ENCODE measurements at regions not wholly inside any gene's neighbourhood (a gene's known extent, or its start where the extent isn't known, plus 50 kb on each side); places are given as distances from the start of the nearest gene placed in this dataset.
A peak's percentile ranks its signal among the peaks of the same experiment; 100 is the strongest.

GRCh38 chr12:115336506-115336905 is 652.5 kb upstream of the TBX3 start:
- no peaks in the 10 kb centered on the region for H3K36me3 ChIP-seq
- no peak overlapping the region for H3K4me2 ChIP-seq

GRCh38 chr12:115335594-115335993 is 651.6 kb upstream of the TBX3 start:
- Histone ChIP-seq H3K9me3 (replicated peaks in 1 of 11) (peaks cover 0 to 2% (median 0%) of the 10 kb centered on the region in 11 experiments; a peak in 1 of 22 replicates), H4K20me1 (no peaks in the 10 kb centered on the region), H3K27ac (no peak overlapping the region), H3K27me3 (no peaks in the 10 kb centered on the region), H3K4me2 (no peak overlapping the region), H3K4me3 (no peak overlapping the region), H3K9ac (no peak overlapping the region), H3K36me3 (no peaks in the 10 kb centered on the region), H3K4me1 (peaks cover 0 to 19% (median 0%) of the 10 kb centered on the region in 10 experiments; a peak in 3 of 20 replicates)
- TF ChIP-seq Cebpa-rat (IDR thresholded peaks at IDR 0.05), result no peak

More at GRCh38 chr12:115336506-115336905, 652.5 kb upstream of the TBX3 start:
- TF ChIP-seq Cebpa-rat (IDR thresholded peaks at IDR 0.05), result no peak
- no peak overlapping the region for H3K9ac ChIP-seq
- H3K27me3 ChIP-seq, result no peaks in the 10 kb centered on the region
- H3K4me1 ChIP-seq, result peaks cover 0 to 29% (median 0%) of the 10 kb centered on the region in 10 experiments; a peak in 4 of 20 replicates
- H3K27ac ChIP-seq, result no peak overlapping the region
- H4K20me1 ChIP-seq, result no peaks in the 10 kb centered on the region
- no peak overlapping the region for H3K4me3 ChIP-seq
- peaks cover 0 to 6% (median 0%) of the 10 kb centered on the region in 11 experiments; a peak in 5 of 22 replicates for H3K9me3 ChIP-seq (replicated peaks in 1 of 11)

GRCh38 chr12:115335048-115335447 is 651.1 kb upstream of the TBX3 start:
- no peak for TF ChIP-seq Cebpa-rat (IDR thresholded peaks at IDR 0.05)
- no peak overlapping the region for H3K9ac ChIP-seq
- H3K27ac ChIP-seq, result no peak overlapping the region
- no peaks in the 10 kb centered on the region for H3K27me3 ChIP-seq
- H4K20me1 ChIP-seq, result no peaks in the 10 kb centered on the region
- no peaks in the 10 kb centered on the region for H3K9me3 ChIP-seq (replicated peaks in 1 of 11)
- H3K4me1 ChIP-seq, result peaks cover 0 to 17% (median 0%) of the 10 kb centered on the region in 10 experiments; a peak in 1 of 20 replicates
- H3K4me2 ChIP-seq, result no peak overlapping the region
- H3K4me3 ChIP-seq, result no peak overlapping the region
- no peaks in the 10 kb centered on the region for H3K36me3 ChIP-seq

GRCh38 chr12:115332945-115333344 is 649.0 kb upstream of the TBX3 start:
- Histone ChIP-seq H3K9me3 (replicated peaks in 1 of 11) (0 out of 22 replicates have a peak, but pooled peaks cover 0 to under 1% (median 0%) of the 10 kb centered on the region in 11 experiments), H3K36me3 (no peaks in the 10 kb centered on the region), H3K4me3 (no peak overlapping the region), H3K9ac (no peak overlapping the region), H3K4me1 (peaks cover 0 to 11% (median 0%) of the 10 kb centered on the region in 10 experiments; a peak in 1 of 20 replicates), H3K4me2 (no peak overlapping the region), H3K27me3 (no peaks in the 10 kb centered on the region), H4K20me1 (no peaks in the 10 kb centered on the region), H3K27ac (no peak overlapping the region)
- TF ChIP-seq Cebpa-rat (IDR thresholded peaks at IDR 0.05), result no peak

- peaks cover 0 to 6% (median 0%) of the 10 kb centered on the region in 11 experiments; a peak in 1 of 22 replicates for H3K9me3 ChIP-seq (replicated peaks in 1 of 11)
- H3K27ac ChIP-seq, result no peak overlapping the region
- no peak overlapping the region for H3K9ac ChIP-seq
Observed at GRCh38 chr12:115325858-115326257, 641.9 kb upstream of the TBX3 start.

GRCh38 chr12:115324949-115325593 is 641.1 kb upstream of the TBX3 start:
- no peak for TF ChIP-seq Cebpa-rat (IDR thresholded peaks at IDR 0.05)
- Histone ChIP-seq H3K27ac (no peak overlapping the region), H3K4me3 (no peak overlapping the region), H3K4me2 (no peak overlapping the region), H3K36me3 (no peaks in the 10 kb centered on the region), H3K9ac (no peak overlapping the region), H3K27me3 (0 out of 22 replicates have a peak, but pooled peaks cover 0 to 6% (median 0%) of the 10 kb centered on the region in 11 experiments), H3K9me3 (replicated peaks in 1 of 11) (peaks cover 0 to 6% (median 0%) of the 10 kb centered on the region in 11 experiments; a peak in 1 of 22 replicates), H4K20me1 (no peaks in the 10 kb centered on the region), H3K4me1 (peaks cover 6 to 18% (median 11%) of the 10 kb centered on the region in 10 experiments; a peak in 18 of 20 replicates)

More at GRCh38 chr12:115325858-115326257, 641.9 kb upstream of the TBX3 start:
- H3K4me2 ChIP-seq, result no peak overlapping the region
- H4K20me1 ChIP-seq, result no peaks in the 10 kb centered on the region
- H3K4me1 ChIP-seq, result peaks cover 6 to 18% (median 11%) of the 10 kb centered on the region in 10 experiments; a peak in 18 of 20 replicates
- H3K4me3 ChIP-seq, result no peak overlapping the region
- no peak for TF ChIP-seq Cebpa-rat (IDR thresholded peaks at IDR 0.05)
- no peaks in the 10 kb centered on the region for H3K27me3 ChIP-seq
- H3K36me3 ChIP-seq, result no peaks in the 10 kb centered on the region

- Histone ChIP-seq H3K9ac (no peak overlapping the region), H3K27ac (no peak overlapping the region), H3K4me2 (0 out of 22 replicates have a peak overlapping the region, but pooled peaks of 1 of the 11 experiments have one; percentile 11), H3K27me3 (0 out of 22 replicates have a peak, but pooled peaks cover 0 to 8% (median 0%) of the 10 kb centered on the region in 11 experiments), H3K36me3 (no peaks in the 10 kb centered on the region), H3K9me3 (replicated peaks in 1 of 11) (peaks cover 0 to 6% (median 0%) of the 10 kb centered on the region in 11 experiments; a peak in 1 of 22 replicates), H4K20me1 (no peaks in the 10 kb centered on the region), H3K4me3 (no peak overlapping the region), H3K4me1 (peaks cover 6 to 18% (median 11%) of the 10 kb centered on the region in 10 experiments; a peak in 18 of 20 replicates)
- no peak for TF ChIP-seq Cebpa-rat (IDR thresholded peaks at IDR 0.05)
Observed at GRCh38 chr12:115323223-115323905, 639.4 kb upstream of the TBX3 start.

- Histone ChIP-seq H3K36me3 (no peaks in the 10 kb centered on the region), H3K4me1 (peaks cover 6 to 18% (median 11%) of the 10 kb centered on the region in 10 experiments; a peak in 18 of 20 replicates), H3K27ac (peak overlapping the region in 1 of 11 experiments; percentile 53; a peak in 2 of 22 replicates), H3K27me3 (0 out of 22 replicates have a peak, but pooled peaks cover 0 to 8% (median 0%) of the 10 kb centered on the region in 11 experiments), H3K4me2 (peak overlapping the region in 7 of 11 experiments; percentile 12 to 61 (median 39); a peak in 9 of 22 replicates), H3K9me3 (replicated peaks in 1 of 11) (no peaks in the 10 kb centered on the region), H4K20me1 (no peaks in the 10 kb centered on the region), H3K4me3 (no peak overlapping the region), H3K9ac (no peak overlapping the region)
- no peak for TF ChIP-seq Cebpa-rat (IDR thresholded peaks at IDR 0.05)
Observed at GRCh38 chr12:115322275-115322674, 638.3 kb upstream of the TBX3 start.

GRCh38 chr12:115320967-115321366 is 637.0 kb upstream of the TBX3 start:
- 0 out of 22 replicates have a peak, but pooled peaks cover 0 to 8% (median 0%) of the 10 kb centered on the region in 11 experiments for H3K27me3 ChIP-seq
- H4K20me1 ChIP-seq, result no peaks in the 10 kb centered on the region
- peaks cover 6 to 18% (median 11%) of the 10 kb centered on the region in 10 experiments; a peak in 18 of 20 replicates for H3K4me1 ChIP-seq
- no peak for TF ChIP-seq Cebpa-rat (IDR thresholded peaks at IDR 0.05)
- no peaks in the 10 kb centered on the region for H3K9me3 ChIP-seq (replicated peaks in 1 of 11)
- H3K27ac ChIP-seq, result no peak overlapping the region
- no peak overlapping the region for H3K4me3 ChIP-seq
- no peak overlapping the region for H3K9ac ChIP-seq
- H3K36me3 ChIP-seq, result no peaks in the 10 kb centered on the region
- H3K4me2 ChIP-seq, result peak overlapping the region in 2 of 11 experiments; percentile 12 to 32; a peak in 1 of 22 replicates

All from BLaER1 treated with 17β-estradiol and CSF1 and Interleukin-3, amounts not matched to agents 10 nM and 100 nM (cell line).